ENCODE measurements at regions not wholly inside any gene's neighbourhood (a gene's known extent, or its start where the extent isn't known, plus 50 kb on each side); places are given as distances from the start of the nearest gene placed in this dataset.

DNA sequence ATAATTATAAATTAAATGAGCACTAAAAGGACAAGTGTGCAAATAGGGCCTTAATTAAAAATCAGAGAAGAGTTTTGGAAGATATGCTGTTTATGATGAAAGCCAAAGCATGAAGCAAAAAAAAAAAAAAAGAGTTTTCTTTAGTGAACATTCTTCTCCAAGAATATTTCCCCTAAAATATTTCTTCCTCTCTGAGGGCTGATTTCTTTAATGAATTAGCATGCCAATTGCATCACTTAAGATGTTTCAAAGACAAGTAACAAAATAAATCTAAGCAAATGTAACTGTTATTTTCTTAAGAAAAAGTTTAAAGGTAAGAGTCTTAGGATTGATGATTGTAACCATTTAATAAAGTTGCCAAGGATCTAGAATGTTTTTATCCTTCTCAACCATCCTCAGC is 81.6 kb upstream of the MPDZ start:
- TF ChIP-seq, protein P1, sequence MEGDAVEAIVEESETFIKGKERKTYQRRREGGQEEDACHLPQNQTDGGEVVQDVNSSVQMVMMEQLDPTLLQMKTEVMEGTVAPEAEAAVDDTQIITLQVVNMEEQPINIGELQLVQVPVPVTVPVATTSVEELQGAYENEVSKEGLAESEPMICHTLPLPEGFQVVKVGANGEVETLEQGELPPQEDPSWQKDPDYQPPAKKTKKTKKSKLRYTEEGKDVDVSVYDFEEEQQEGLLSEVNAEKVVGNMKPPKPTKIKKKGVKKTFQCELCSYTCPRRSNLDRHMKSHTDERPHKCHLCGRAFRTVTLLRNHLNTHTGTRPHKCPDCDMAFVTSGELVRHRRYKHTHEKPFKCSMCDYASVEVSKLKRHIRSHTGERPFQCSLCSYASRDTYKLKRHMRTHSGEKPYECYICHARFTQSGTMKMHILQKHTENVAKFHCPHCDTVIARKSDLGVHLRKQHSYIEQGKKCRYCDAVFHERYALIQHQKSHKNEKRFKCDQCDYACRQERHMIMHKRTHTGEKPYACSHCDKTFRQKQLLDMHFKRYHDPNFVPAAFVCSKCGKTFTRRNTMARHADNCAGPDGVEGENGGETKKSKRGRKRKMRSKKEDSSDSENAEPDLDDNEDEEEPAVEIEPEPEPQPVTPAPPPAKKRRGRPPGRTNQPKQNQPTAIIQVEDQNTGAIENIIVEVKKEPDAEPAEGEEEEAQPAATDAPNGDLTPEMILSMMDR (IDR thresholded peaks at IDR 0.05): no peak
- TF ChIP-seq POLR2AphosphoS5 (IDR thresholded peaks at IDR 0.05; ENCODE audit: low read depth, low read length) (no peak), REST (IDR thresholded peaks at IDR 0.05; ENCODE audit: insufficient read depth in 1 of 2, low read depth in 2 of 2, low read length in 1 of 2) (no peak), SIN3A (IDR thresholded peaks at IDR 0.05; ENCODE audit: borderline replicate concordance, insufficient read depth, low read depth, low read length) (no peak)
